NCI-H748 treated with DMSO at 0.1 percent for 48 hours (cell line): ENCODE measurements at regions not wholly inside any gene's neighbourhood (a gene's known extent, or its start where the extent isn't known, plus 50 kb on each side); places are given as distances from the start of the nearest gene placed in this dataset.
A peak's percentile ranks its signal among the peaks of the same experiment; 100 is the strongest.

ENCODE experiments used
- DNase-seq: peaks from one replicate; lab custom pipeline; 2025; lab: John Stamatoyannopoulos, UW

- no peak for DNase-seq
Measured at GRCh38 chr1:170271430-170272161, 125.8 kb downstream of the NTMT2 start.

GRCh38 chr1:170273291-170274130, 127.8 kb downstream of the NTMT2 start:
- DNase-seq = no peak

GRCh38 chr1:170274131-170274501, 128.4 kb downstream of the NTMT2 start:
- no peak for DNase-seq

GRCh38 chr1:170277985-170278384, 132.2 kb downstream of the NTMT2 start:
- no peak for DNase-seq

- DNase-seq = no peak
Measured at GRCh38 chr1:170284016-170284415, 138.3 kb downstream of the NTMT2 start.

GRCh38 chr1:170284512-170284911, 138.8 kb downstream of the NTMT2 start:
- no peak for DNase-seq

GRCh38 chr1:170284951-170285350, 139.2 kb downstream of the NTMT2 start:
- peak; percentile 7 for DNase-seq

GRCh38 chr1:170288155-170288554, 142.4 kb downstream of the NTMT2 start:
- DNase-seq = no peak

- DNase-seq = no peak
Measured at GRCh38 chr1:170290276-170290675, 144.5 kb downstream of the NTMT2 start.

GRCh38 chr1:170290991-170291390, 145.2 kb downstream of the NTMT2 start:
- DNase-seq = no peak

- no peak for DNase-seq
Measured at GRCh38 chr1:170291516-170291915, 145.8 kb downstream of the NTMT2 start.

- DNase-seq = no peak
Measured at GRCh38 chr1:170296211-170296610, 150.5 kb downstream of the NTMT2 start.

- no peak for DNase-seq
Measured at GRCh38 chr1:170296642-170297041, 150.9 kb downstream of the NTMT2 start.

- DNase-seq = no peak
Measured at GRCh38 chr1:170301596-170301995, 155.8 kb downstream of the NTMT2 start.

- no peak for DNase-seq
Measured at GRCh38 chr1:170303034-170303433, 157.3 kb downstream of the NTMT2 start.

- DNase-seq = no peak
Measured at GRCh38 chr1:170305777-170306512, 160.2 kb downstream of the NTMT2 start.

DNA sequence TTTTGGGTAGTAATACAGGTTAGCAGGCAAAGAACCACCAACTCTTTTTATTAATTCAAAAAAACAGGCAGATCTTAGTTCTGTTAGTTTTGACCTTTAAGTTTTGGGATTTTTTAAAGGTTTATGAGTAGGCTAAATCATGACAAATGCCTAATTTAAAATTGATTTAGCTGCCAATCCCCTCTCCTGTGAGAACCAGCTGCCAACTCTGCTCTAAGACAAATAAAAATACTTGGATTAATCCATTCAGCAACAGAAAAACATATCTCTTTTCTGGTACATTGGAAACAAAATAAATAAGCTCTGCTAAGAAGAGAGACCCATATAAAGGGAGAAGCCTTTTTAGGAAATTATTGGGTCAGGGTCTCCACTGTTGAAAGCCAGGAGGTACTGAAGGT, 160.8 kb downstream of the NTMT2 start:
- no peak for DNase-seq

DNA sequence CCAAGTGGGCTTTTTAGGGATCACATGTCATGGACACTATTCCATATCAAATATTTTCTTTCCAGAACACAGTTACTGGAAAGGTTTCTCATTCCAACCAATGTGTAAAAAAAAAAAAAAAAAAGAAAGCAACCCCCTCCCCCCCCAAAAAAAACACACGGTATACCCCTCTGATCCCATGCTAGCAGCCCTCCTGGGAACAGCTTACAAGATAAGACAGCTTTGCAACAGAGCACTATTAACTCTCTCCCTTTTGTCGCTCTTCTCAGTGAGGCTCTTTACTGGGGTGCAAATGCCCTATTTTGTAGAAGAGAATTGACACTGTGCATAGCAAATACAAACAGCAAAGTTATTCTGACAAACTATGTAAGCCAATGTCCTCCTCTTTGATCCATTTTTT, 161.2 kb downstream of the NTMT2 start:
- DNase-seq = no peak

DNA sequence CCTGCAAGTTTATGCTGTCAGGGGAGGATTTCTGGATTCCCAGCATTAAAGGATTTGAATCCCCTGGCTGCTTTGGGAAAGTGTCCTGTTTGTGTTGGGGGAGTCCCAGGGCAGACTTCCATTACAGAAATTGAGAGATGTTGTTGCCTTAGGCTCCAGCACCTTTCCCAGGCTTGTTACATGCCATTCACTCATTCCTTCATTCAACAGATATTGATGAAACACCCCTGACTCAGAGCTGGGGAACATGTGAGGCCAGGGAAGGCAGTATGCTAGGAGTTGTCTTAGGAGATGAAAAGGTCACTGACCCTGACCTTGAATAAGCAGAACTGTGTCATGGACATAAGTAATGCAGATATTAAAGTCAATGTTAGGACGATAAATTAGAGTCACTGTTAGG, 161.7 kb downstream of the NTMT2 start:
- no peak for DNase-seq

DNA sequence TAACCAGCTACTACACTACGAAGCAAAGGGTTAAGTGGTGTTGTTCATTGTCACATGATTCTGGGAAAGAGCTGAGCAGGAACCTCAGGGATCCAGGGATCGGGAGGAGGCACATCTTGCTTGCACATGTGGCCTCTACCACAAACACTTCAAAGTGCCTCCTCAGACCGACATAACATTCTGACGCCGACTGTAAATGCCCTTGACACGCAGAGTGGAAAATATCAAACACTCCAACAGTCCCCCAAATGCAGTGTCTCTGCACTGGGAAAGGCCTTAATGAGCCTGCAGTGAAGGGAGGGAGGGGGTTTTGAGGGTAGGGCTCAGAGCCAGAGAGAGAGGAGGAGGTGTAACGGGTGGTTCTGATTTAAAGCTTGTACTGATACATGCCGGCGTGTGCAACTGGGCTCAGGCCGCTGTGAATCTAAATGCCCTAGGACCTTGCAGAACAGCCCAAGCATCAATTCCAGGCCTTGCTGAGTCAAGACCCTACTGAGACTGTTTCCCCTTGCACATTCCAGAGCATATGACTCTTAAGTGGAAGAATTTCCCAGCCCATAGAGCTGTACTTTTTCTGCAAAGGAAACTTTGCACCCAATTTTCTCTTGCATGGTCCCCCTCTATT, 163.7 kb downstream of the NTMT2 start:
- no peak for DNase-seq

DNA sequence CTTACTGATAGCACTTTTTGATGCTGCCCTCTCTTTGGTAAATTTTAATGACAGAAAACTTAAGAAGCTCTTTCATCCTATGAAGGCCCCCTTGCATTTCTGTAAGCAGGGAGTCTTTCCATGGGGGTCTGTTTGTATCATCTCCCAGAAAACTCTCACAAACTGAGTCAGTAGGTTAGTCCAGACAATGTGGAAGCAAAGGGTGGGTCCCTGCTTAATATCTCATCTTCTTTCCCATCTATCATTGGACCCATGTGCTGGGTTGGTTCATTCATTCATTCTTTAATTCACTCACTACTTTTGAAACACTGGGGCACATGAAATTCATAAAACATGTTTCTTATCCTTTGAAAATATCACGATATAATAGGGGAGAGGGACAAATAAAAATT, 164.3 kb downstream of the NTMT2 start:
- no peak for DNase-seq

- DNase-seq = no peak
Measured at GRCh38 chr1:170310951-170311350, 165.2 kb downstream of the NTMT2 start.
